HCT116 (cell line): ENCODE measurements at regions not wholly inside any gene's neighbourhood (a gene's known extent, or its start where the extent isn't known, plus 50 kb on each side); places are given as distances from the start of the nearest gene placed in this dataset.

Experiments
- ATAC-seq: fragments of 200-7000 bp; cut with Tn5 transposase; 2 replicates; pipeline ENCODE4 v1.9.1; 2020; ENCODE audit warnings: mild to moderate bottlenecking, moderate library complexity
- BruUV-seq: library from RNA; stranded (reverse); fragments of 400-500 nt; replicated peaks from 2 replicates; lab custom pipeline; 2021; lab: Mats Ljungman, UMichigan
- CTCF ChIA-PET: fragments of 300-600 bp; sonication (Branson Sonifier 250); formaldehyde crosslinking; loops from one replicate; lab custom pipeline; 2021; ENCODE audit warnings: antibody characterized with exemption; lab: Charles Lee
- POLR2A ChIA-PET: fragments of 300-600, 350-600 bp; sonication (Branson Sonifier 250); formaldehyde crosslinking; loops from one replicate; lab custom pipeline; 2021; ENCODE audit warnings: antibody characterized with exemption; lab: Charles Lee
- RAD21 ChIA-PET, 2 experiments: fragments of 300-600 bp; sonication (Branson Sonifier 250); formaldehyde crosslinking; loops; one replicate each; lab custom pipeline; 2023; ENCODE audit warnings: low total read pairs in 2 of 2; ENCODE audit not compliant: uncharacterized antibody in 2 of 2, unreplicated experiment in 2 of 2, low non-redundant PET in 1 of 2; lab: Charles Lee
- DNase-seq: peaks from one replicate; pipeline ENCODE4 v3.0.0-alpha.2; 2010; ENCODE audit warnings: low read depth, low spot score
- H2AFZ ChIP-seq: fragments of 200-600 bp; shearing (Covaris generic), sonication (generic); 2 replicates; pipeline ENCODE4 v1.6.1; 2017; ENCODE audit warnings: low read depth, mixed run types, mixed read lengths, antibody characterized with exemption, low read length; ENCODE audit not compliant: poor library complexity, severe bottlenecking
- H3K27ac ChIP-seq: 2 replicates; pipeline ENCODE4 v1.5.1; 2012; ENCODE audit warnings: low read depth, low read length
- H3K27me3 ChIP-seq: fragments of 200-600 bp; sonication (generic); 2 replicates; pipeline ENCODE4 v1.6.1; 2016; ENCODE audit warnings: mixed run types, low read length, mixed read lengths; ENCODE audit not compliant: insufficient read depth
- H3K36me3 ChIP-seq, 2 experiments: fragments of 200-500 bp in 1 of 2; fragments of 200-600 bp in 1 of 2; sonication (Bioruptor generic) in 1 of 2; sonication (generic) in 1 of 2; 2 replicates each; pipeline versions ENCODE4 v1.5.1 to v1.6.1; 2014 to 2016; ENCODE audit warnings: low read length in 2 of 2, inconsistent platforms in 1 of 2, mixed read lengths in 1 of 2, mixed run types in 1 of 2; ENCODE audit not compliant: insufficient read depth in 2 of 2, control insufficient read depth in 1 of 2
- H3K4me1 ChIP-seq, 2 experiments: fragments of 200-600 bp in 1 of 2; sonication (generic) in 1 of 2; 2 replicates each; pipeline versions ENCODE4 v1.5.1 to v1.6.1; 2012 to 2017; ENCODE audit warnings: low read length in 2 of 2, inconsistent platforms in 1 of 2, mild to moderate bottlenecking in 1 of 2, mixed read lengths in 1 of 2, mixed run types in 1 of 2, moderate library complexity in 1 of 2; ENCODE audit not compliant: insufficient read depth in 2 of 2, control insufficient read depth in 1 of 2
- H3K4me2 ChIP-seq: fragments of 200-600 bp; sonication (generic); 2 replicates; pipeline ENCODE4 v1.6.1; 2017; ENCODE audit warnings: mixed run types, low read length, mixed read lengths
- H3K4me3 ChIP-seq, 2 experiments: fragments of 200-600 bp in 1 of 2; sonication (generic) in 1 of 2; replicated peaks in 1 of 2; 2 replicates each; pipeline ENCODE4 v1.5.1; 2011 to 2016; ENCODE audit warnings: low read length in 2 of 2, control low read depth in 1 of 2, low read depth in 1 of 2, mild to moderate bottlenecking in 1 of 2, mixed read lengths in 1 of 2, mixed run types in 1 of 2
- H3K79me2 ChIP-seq: fragments of 200-600 bp; sonication (generic); 2 replicates; pipeline ENCODE4 v1.6.1; 2017; ENCODE audit warnings: mild to moderate bottlenecking, mixed run types, low read length, moderate library complexity, mixed read lengths; ENCODE audit not compliant: insufficient read depth
- H3K9ac ChIP-seq: fragments of 200-600 bp; sonication (generic); 2 replicates; pipeline ENCODE4 v1.6.1; 2016; ENCODE audit warnings: low read length, mixed read lengths
- H3K9me2 ChIP-seq: fragments of 200-600 bp; sonication (generic), shearing (Covaris generic); 2 replicates; pipeline ENCODE4 v1.6.1; 2017; ENCODE audit warnings: mixed run types, mild to moderate bottlenecking, moderate library complexity; ENCODE audit not compliant: insufficient read depth
- H3K9me3 ChIP-seq, 2 experiments: fragments of 200-500 bp in 1 of 2; fragments of 200-600 bp in 1 of 2; sonication (Bioruptor generic) in 1 of 2; sonication (generic) in 1 of 2; 2 replicates each; pipeline ENCODE4 v1.6.1; 2014 to 2017; ENCODE audit warnings: low read length in 2 of 2, mixed read lengths in 2 of 2, inconsistent platforms in 1 of 2, low read depth in 1 of 2, mild to moderate bottlenecking in 1 of 2, mixed run types in 1 of 2, moderate library complexity in 1 of 2; ENCODE audit not compliant: control insufficient read depth in 1 of 2, insufficient read depth in 1 of 2
- H4K20me1 ChIP-seq: fragments of 200-600 bp; sonication (generic), shearing (Covaris generic); 2 replicates; pipeline ENCODE4 v1.6.1; 2017; ENCODE audit warnings: mixed run types, mild to moderate bottlenecking, moderate library complexity; ENCODE audit not compliant: insufficient read depth
- ATF3 ChIP-seq: IDR thresholded peaks from 2 replicates; pipeline ENCODE4 v1.6.1; 2012
- CBX3 ChIP-seq: IDR thresholded peaks from 2 replicates; pipeline ENCODE4 v1.6.1; 2012; ENCODE audit warnings: low read depth
- CEBPB ChIP-seq: IDR thresholded peaks from 2 replicates; pipeline ENCODE4 v1.6.1; 2012; ENCODE audit warnings: low read depth
- JUND ChIP-seq: IDR thresholded peaks from 2 replicates; pipeline ENCODE4 v1.6.1; 2012
- SIN3A ChIP-seq: IDR thresholded peaks from 2 replicates; pipeline ENCODE4 v1.6.1; 2012; ENCODE audit warnings: low read depth
- SRF ChIP-seq: IDR thresholded peaks from 2 replicates; pipeline ENCODE4 v1.6.1; 2012; ENCODE audit warnings: low read depth
- TCF7L2 ChIP-seq: IDR thresholded peaks from 2 replicates; pipeline ENCODE4 v1.7.0; 2011; ENCODE audit warnings: borderline replicate concordance, inconsistent platforms; ENCODE audit not compliant: insufficient read depth, insufficient read length; ENCODE audit errors: extremely low read depth
- YY1 ChIP-seq: IDR thresholded peaks from 2 replicates; pipeline ENCODE4 v1.6.1; 2011; ENCODE audit warnings: low read length, low read depth, moderate library complexity, mild to moderate bottlenecking; ENCODE audit not compliant: insufficient replicate concordance; ENCODE audit errors: extremely low read depth
- ZFX ChIP-seq: fragments of 450-650 bp; IDR thresholded peaks from 2 replicates; pipeline ENCODE4 v1.6.1; 2017
- intact Hi-C: fragments of 100-400 bp; cut with micrococcal nuclease; formaldehyde crosslinking; loops from 2 replicates; pipeline ENCODE4 v1.10.0; 2022

GRCh38 chr9:23434654-23435053 lies 391.4 kb downstream of the ELAVL2 start:
- Histone ChIP-seq H2AFZ (no peak overlapping the region), H4K20me1 (no peaks in the 10 kb centered on the region), H3K9me3 (no peaks in the 10 kb centered on the region; a peak in 2 of 4 replicates), H3K27me3 (no peaks in the 10 kb centered on the region), H3K4me1 (no peaks in the 10 kb centered on the region)
- ATAC-seq: no peak
- no peak for TF ChIP-seq ZFX
- no peak for TF ChIP-seq SIN3A
- no peak for TF ChIP-seq SRF
- no peak for TF ChIP-seq CEBPB
- TF ChIP-seq TCF7L2: no peak
- no peak for TF ChIP-seq CBX3
- TF ChIP-seq YY1: no peak
- TF ChIP-seq, all 23 proteins: peak for 0
- no peak for DNase-seq
- H3K36me3 ChIP-seq: no peaks in the 10 kb centered on the region
- H3K4me2 ChIP-seq: no peak overlapping the region
- no peak overlapping the region for H3K4me3 ChIP-seq
- H3K9ac ChIP-seq: no peak overlapping the region
- ChIA-PET POLR2A (no interaction called here), RAD21 (no interaction called here), CTCF (no interaction called here)
- BruUV-seq: no TSS peak
- no peaks in the 10 kb centered on the region for H3K79me2 ChIP-seq
- H3K27ac ChIP-seq: no peak overlapping the region
- intact Hi-C loops: no loop called here
- H3K9me2 ChIP-seq: no peaks in the 10 kb centered on the region

- no TSS peak for BruUV-seq
- ChIA-PET RAD21 (no interaction called here), CTCF (no interaction called here), POLR2A (no interaction called here)
- no peak overlapping the region for H3K4me3 ChIP-seq
- no peaks in the 10 kb centered on the region for H3K4me1 ChIP-seq
- no peak overlapping the region for H2AFZ ChIP-seq
- no peaks in the 10 kb centered on the region for H4K20me1 ChIP-seq
- ATAC-seq (no peak), DNase-seq (no peak)
- no peak overlapping the region for H3K9ac ChIP-seq
- TF ChIP-seq ATF3 (no peak), JUND (no peak)
- no peak overlapping the region for H3K4me2 ChIP-seq
- H3K27me3 ChIP-seq: no peaks in the 10 kb centered on the region
- H3K79me2 ChIP-seq: no peaks in the 10 kb centered on the region
- no peaks in the 10 kb centered on the region for H3K9me2 ChIP-seq
- no peak overlapping the region for H3K27ac ChIP-seq
- H3K36me3 ChIP-seq: no peaks in the 10 kb centered on the region
- intact Hi-C loops: no loop called here
- no peaks in the 10 kb centered on the region; a peak in 2 of 4 replicates for H3K9me3 ChIP-seq
Observed at GRCh38 chr9:23438299-23438907, 387.6 kb downstream of the ELAVL2 start.
